Mucosa of stomach (tissue), 1 donor: ENCODE measurements at regions not wholly inside any gene's neighbourhood (a gene's known extent, or its start where the extent isn't known, plus 50 kb on each side); places are given as distances from the start of the nearest gene placed in this dataset.

Experiments used
- H3K27me3 ChIP-seq: one replicate; pipeline ENCODE4 v1.7.0; 2013; ENCODE audit warnings: mild to moderate bottlenecking, low read length; ENCODE audit not compliant: control insufficient read depth, insufficient read depth
- H3K36me3 ChIP-seq: one replicate; pipeline ENCODE4 v1.7.0; 2013; ENCODE audit warnings: low read length; ENCODE audit not compliant: control insufficient read depth, insufficient read depth
- H3K4me1 ChIP-seq: one replicate; pipeline ENCODE4 v1.7.0; 2013; ENCODE audit warnings: mild to moderate bottlenecking, low read length; ENCODE audit not compliant: control insufficient read depth, insufficient read depth
- H3K4me3 ChIP-seq: one replicate; pipeline ENCODE4 v1.7.0; 2013; ENCODE audit warnings: low read length
- H3K9ac ChIP-seq: one replicate; pipeline ENCODE4 v1.7.0; 2013; ENCODE audit warnings: mild to moderate bottlenecking, low read length, moderate library complexity
- H3K9me3 ChIP-seq: one replicate; pipeline ENCODE4 v1.7.0; 2013; ENCODE audit warnings: mild to moderate bottlenecking, low read length, moderate library complexity; ENCODE audit not compliant: control insufficient read depth
- donor health status: Pancreatic carcinoma.

DNA sequence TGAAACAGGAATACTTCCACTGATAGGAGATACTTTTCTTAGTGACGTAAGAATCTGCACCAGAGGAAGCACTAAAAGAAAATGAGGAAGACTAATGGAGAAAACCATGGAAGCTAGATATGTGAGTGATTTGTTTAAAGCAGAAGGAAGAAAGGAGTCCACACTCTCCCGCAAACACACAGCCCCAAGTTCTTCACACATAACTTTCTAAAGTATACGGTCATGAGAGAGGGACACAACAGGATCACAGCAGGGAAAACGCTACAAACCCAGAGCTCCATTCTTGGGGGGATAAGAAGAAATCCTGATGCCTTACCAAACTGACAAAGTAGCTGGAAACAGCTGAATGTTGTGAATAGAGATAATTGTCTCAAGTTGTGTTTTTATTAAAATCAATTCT, 222.2 kb upstream of the TMEM161B start:
- no peak overlapping the region for H3K4me3 ChIP-seq
- no peaks in the 10 kb centered on the region for H3K27me3 ChIP-seq
- no peaks in the 10 kb centered on the region for H3K36me3 ChIP-seq
- H3K9me3 ChIP-seq: no peaks in the 10 kb centered on the region
- H3K4me1 ChIP-seq: no peaks in the 10 kb centered on the region
- H3K9ac ChIP-seq: no peak overlapping the region

DNA sequence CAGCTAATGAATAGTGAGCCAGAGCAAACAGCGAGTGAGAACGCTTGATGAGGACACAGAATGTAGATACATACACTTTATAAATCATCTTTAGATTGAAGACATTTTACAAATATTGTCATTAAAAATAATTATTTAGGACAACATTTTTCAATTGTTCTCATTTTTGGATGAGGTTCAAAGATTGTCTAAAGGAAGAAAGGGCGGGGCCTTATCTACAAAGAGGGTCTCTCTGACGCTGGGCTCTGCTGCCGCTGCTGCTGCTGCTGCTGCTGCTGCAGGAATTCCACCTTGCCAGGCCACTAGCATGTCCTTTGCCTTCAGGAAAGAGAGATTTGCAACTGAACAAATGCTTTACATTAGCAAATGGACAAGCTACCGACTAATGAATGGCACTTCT, 220.7 kb upstream of the TMEM161B start:
- H3K9me3 ChIP-seq: no peaks in the 10 kb centered on the region
- no peak overlapping the region for H3K4me3 ChIP-seq
- no peaks in the 10 kb centered on the region for H3K36me3 ChIP-seq
- H3K4me1 ChIP-seq: no peaks in the 10 kb centered on the region
- no peak overlapping the region for H3K9ac ChIP-seq
- no peaks in the 10 kb centered on the region for H3K27me3 ChIP-seq

DNA sequence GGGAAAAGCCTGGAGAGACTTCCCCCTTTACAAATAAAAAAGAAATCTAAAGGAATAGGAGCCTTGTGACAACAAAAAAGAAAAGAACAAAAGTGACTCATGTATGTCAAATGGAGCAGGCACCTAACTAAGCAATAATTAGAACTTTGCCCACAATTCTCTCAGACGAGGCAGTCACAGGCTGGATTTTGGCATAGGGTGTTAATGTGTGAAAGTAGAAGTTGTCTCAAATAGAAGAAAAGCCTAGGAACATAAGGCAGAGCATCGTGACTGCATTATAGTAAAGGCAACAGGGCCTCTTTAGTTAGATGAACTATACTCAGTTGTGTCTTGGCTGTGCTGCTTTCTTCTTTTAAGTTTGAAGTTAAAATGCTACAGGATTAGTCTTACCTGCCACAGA, 219.9 kb upstream of the TMEM161B start:
- Histone ChIP-seq H3K9ac (no peak overlapping the region), H3K4me3 (no peak overlapping the region), H3K4me1 (no peaks in the 10 kb centered on the region), H3K9me3 (no peaks in the 10 kb centered on the region), H3K36me3 (no peaks in the 10 kb centered on the region), H3K27me3 (no peaks in the 10 kb centered on the region)

DNA sequence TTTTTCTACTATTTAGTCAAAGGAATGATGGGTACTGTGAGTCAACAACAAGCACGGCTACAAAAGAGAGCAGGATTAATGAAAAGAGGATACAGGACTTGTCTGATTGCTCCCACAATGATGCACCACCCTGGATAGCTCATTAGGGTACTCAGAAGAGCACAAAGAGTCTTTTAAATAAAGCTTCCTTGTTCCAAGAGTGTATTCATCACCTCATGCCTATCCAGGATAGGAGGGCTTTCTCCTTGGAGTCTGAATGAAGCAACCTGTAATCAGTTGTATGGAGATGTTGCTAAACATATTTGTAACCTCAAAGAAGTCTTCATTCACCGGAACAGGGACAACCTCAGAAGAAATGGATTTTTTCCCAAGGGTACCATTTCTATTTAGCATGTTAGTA, 219.5 kb upstream of the TMEM161B start:
- H3K9me3 ChIP-seq: no peaks in the 10 kb centered on the region
- H3K4me3 ChIP-seq: no peak overlapping the region
- no peak overlapping the region for H3K9ac ChIP-seq
- no peaks in the 10 kb centered on the region for H3K27me3 ChIP-seq
- no peaks in the 10 kb centered on the region for H3K36me3 ChIP-seq
- no peaks in the 10 kb centered on the region for H3K4me1 ChIP-seq

DNA sequence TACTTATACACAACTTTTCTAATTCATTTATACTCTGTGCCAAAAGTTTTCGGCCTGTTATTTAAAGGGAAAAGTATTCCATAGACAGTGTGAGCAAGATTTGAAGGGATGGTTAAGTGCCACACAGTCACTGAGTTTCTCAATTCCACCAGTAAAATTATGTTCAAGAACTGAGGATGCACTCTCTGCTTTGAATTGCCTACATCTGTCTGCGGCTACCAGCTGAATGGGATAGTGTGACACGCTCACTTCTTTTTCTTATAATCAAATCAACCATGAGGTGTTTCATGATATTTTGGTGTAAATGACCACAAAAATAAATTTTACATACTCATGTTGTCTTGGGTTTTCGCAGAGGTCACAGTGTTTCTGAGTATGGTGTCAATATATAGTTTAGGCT, 218.4 kb upstream of the TMEM161B start:
- Histone ChIP-seq H3K27me3 (no peaks in the 10 kb centered on the region), H3K9ac (no peak overlapping the region), H3K4me1 (no peaks in the 10 kb centered on the region), H3K36me3 (no peaks in the 10 kb centered on the region), H3K4me3 (no peak overlapping the region), H3K9me3 (no peaks in the 10 kb centered on the region)

DNA sequence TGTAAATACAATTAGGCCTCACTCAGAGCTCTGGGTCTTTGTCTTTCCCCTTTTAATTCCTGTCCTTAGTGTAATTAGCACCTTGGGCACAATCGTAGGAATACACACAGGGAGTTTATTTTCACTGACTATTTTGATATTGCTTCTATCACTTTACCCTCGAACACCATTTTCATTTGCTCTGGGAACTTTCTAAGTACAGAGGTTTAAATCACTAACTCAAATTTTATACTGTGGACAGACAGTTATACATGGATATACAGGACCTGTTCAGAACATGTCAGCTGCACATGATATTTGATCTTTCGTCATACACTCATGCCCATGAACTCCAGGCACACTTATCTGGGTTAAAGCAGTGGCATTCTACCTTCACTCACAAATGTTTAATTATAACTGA, 217.8 kb upstream of the TMEM161B start:
- H3K4me3 ChIP-seq: no peak overlapping the region
- H3K27me3 ChIP-seq: no peaks in the 10 kb centered on the region
- no peaks in the 10 kb centered on the region for H3K9me3 ChIP-seq
- H3K4me1 ChIP-seq: no peaks in the 10 kb centered on the region
- no peak overlapping the region for H3K9ac ChIP-seq
- no peaks in the 10 kb centered on the region for H3K36me3 ChIP-seq

DNA sequence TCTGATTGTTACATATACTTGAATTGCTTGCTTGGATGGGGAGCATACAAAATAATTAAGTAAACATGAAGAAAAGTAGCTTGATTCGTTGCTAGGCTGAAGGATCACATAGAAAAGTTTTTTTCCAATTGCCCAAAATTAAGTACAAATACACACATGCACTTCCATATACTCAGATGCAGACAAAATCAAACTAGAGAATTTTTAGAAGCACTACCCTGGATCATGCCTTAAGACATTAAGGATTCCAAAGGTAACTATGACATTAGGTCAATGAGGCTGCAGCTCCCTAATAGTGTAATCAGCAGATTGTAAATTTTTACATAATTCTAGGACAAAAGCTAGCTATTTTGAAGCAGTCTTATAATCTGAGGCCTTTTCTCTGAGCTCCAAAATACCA, 216.9 kb upstream of the TMEM161B start:
- H3K9me3 ChIP-seq: no peaks in the 10 kb centered on the region
- H3K4me3 ChIP-seq: no peak overlapping the region
- no peaks in the 10 kb centered on the region for H3K27me3 ChIP-seq
- H3K4me1 ChIP-seq: no peaks in the 10 kb centered on the region
- no peak overlapping the region for H3K9ac ChIP-seq
- H3K36me3 ChIP-seq: no peaks in the 10 kb centered on the region

DNA sequence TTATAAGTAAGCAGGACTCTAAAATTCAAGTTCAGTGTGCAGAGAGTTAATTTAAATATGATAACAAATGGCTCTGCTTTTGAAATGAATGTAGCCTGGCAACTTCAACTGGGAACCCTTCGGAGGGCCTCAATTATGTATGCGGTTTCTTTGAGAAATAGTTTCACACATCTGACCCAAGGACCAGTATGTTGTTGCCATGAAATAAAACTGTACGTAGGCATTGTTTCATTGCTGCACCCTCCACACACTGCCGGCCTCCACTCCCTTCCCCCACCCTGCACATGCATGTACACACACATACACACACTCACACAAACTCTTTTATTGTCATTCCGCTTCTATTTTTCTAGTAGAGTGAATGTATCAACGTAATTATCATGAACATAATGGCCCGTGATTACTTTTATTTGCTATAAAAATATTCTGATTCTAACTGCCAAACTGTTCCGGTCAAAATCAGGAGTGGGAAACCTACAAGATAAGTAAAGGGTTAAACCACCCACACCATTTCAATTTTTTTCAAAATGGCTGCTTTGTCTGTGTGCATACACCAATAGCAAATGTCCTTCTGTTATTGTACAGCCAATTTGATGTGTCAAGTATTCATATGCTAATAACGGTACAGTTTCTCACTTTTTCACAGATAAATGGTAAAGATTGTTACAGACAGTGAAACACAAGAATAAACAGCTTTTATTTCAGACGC, 215.5 kb upstream of the TMEM161B start:
- Histone ChIP-seq H3K4me3 (no peak overlapping the region), H3K4me1 (no peaks in the 10 kb centered on the region), H3K27me3 (no peaks in the 10 kb centered on the region), H3K9ac (no peak overlapping the region), H3K36me3 (no peaks in the 10 kb centered on the region), H3K9me3 (no peaks in the 10 kb centered on the region)

DNA sequence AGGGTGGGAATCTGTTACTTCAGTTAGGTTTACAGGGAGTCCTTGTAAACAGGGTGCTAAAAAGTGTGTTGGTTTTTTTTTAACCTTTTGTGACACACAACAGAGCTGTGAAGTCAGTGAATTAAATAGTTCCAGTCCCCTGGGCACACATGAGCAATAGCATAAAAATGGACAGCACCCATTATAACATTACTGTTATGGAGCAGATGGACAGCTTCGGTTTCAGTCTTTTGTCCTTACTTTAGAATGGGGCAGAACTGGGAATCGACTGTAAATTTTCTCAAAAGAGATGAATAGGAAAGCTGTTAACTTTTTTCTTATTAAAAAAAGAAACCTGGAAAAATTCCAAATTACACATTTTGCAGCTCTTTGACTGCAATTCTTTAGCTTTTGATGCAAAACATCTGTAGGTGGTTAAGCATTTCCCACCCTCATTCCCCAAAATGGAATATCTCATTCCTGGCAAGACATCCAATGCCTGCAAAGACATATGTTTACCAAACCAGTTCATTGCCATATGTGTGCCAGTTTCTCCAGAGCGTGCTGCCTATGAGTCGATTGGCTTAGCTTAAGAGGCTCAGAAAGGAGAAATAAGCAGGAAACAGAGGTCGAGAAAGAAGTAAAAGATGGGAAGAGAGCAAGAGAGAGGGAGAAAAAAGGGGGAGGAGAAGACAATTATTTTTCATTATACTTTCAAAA, 212.3 kb upstream of the TMEM161B start:
- no peak overlapping the region for H3K9ac ChIP-seq
- H3K36me3 ChIP-seq: no peaks in the 10 kb centered on the region
- no peaks in the 10 kb centered on the region for H3K4me1 ChIP-seq
- H3K9me3 ChIP-seq: no peaks in the 10 kb centered on the region
- H3K4me3 ChIP-seq: no peak overlapping the region
- no peaks in the 10 kb centered on the region for H3K27me3 ChIP-seq

DNA sequence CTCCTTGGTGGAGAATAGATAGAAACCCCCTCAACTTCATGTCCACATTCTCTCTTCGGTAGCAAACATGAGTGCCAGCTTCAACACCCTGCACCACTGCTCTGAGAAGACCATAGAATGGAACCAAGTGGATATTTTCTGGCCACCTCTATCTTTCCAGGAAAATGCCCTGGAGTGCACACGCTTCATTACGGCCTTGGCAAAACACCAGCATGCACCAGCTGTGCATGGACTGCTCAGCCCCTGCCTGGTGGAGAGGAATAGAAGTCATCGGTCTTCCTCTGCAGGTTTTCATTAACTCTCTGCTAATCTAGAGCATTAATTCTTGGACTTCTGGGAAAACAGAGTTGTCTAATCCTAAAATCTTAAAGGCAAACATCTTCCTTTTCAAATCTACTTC, 211.6 kb upstream of the TMEM161B start:
- no peak overlapping the region for H3K4me3 ChIP-seq
- H3K4me1 ChIP-seq: no peaks in the 10 kb centered on the region
- H3K9me3 ChIP-seq: no peaks in the 10 kb centered on the region

DNA sequence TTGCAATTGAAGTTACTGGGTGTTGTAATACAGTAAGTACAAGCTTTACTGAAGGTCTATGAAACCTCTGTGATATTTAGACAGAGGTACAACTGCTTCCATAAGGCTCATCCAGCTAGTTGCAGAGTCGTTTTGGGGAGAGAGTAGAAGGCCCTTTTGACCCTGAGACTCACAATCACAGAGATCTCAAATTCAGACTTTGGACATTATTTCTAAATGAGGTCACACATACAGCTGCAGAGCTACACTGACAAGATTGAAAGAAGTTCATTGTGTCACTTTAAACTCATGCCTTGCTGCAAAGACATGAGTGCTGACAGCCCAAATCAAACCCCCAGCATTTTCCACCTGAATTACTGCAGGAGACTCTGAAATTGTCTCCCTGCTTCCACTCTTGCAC, 205.9 kb upstream of the TMEM161B start:
- Histone ChIP-seq H3K4me1 (no peaks in the 10 kb centered on the region), H3K9ac (no peak overlapping the region), H3K4me3 (no peak overlapping the region), H3K27me3 (no peaks in the 10 kb centered on the region), H3K36me3 (no peaks in the 10 kb centered on the region), H3K9me3 (no peaks in the 10 kb centered on the region)

More for the DNA sequence above, 211.6 kb upstream of the TMEM161B start:
- no peak overlapping the region for H3K9ac ChIP-seq
- H3K36me3 ChIP-seq: no peaks in the 10 kb centered on the region
- H3K27me3 ChIP-seq: no peaks in the 10 kb centered on the region

DNA sequence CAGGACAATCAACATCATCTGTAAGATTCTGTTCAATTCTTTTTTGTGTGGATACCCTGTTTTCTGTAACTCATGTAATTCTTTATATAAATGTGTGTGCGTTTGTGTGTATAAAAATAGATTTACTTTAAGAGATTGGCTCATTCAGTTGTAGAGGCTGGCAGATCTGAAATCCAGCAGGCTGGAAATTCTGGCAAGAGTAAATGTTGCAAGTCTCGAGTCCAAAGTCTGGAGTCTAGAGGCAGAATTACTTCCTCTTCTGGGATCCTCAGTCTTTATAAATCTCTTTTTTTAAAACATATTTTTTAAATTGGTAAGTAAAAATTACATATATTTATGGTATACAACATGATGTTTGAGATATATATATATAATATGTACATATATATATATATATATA, 202.1 kb upstream of the TMEM161B start:
- Histone ChIP-seq H3K9me3 (no peaks in the 10 kb centered on the region), H3K4me1 (no peaks in the 10 kb centered on the region), H3K36me3 (no peaks in the 10 kb centered on the region), H3K4me3 (no peak overlapping the region), H3K9ac (no peak overlapping the region), H3K27me3 (no peaks in the 10 kb centered on the region)
